Stimulated activated naive CD8-positive, alpha-beta T cell treated with anti-CD3 and anti-CD28 coated beads, Interleukin-15, Interleukin-2, amounts not matched to agents 100 ng/mL and 50 ng/mL, for 24 hours (primary cell): ENCODE measurements at regions not wholly inside any gene's neighbourhood (a gene's known extent, or its start where the extent isn't known, plus 50 kb on each side); places are given as distances from the start of the nearest gene placed in this dataset.

ENCODE experiments used
- H3K27ac Mint-ChIP-seq: one replicate; pipeline ENCODE4 v1.8.0; 2021; ENCODE audit warnings: mild to moderate bottlenecking, mixed read lengths
- H3K27me3 Mint-ChIP-seq: one replicate; pipeline ENCODE4 v1.8.0; 2021; ENCODE audit warnings: mixed read lengths
- H3K36me3 Mint-ChIP-seq: one replicate; pipeline ENCODE4 v1.8.0; 2021; ENCODE audit warnings: low read depth, mixed read lengths
- H3K4me1 Mint-ChIP-seq: one replicate; pipeline ENCODE4 v1.8.0; 2021; ENCODE audit warnings: low read depth, mixed read lengths
- H3K4me3 Mint-ChIP-seq: one replicate; pipeline ENCODE4 v1.8.0; 2021; ENCODE audit warnings: mild to moderate bottlenecking, mixed read lengths
- H3K9me3 Mint-ChIP-seq: one replicate; pipeline ENCODE4 v1.8.0; 2021; ENCODE audit warnings: mixed read lengths

GRCh38 chr7:67426654-67427053, 430.0 kb downstream of the TYW1 start:
- H3K9me3 Mint-ChIP-seq: peaks cover 5% of the 10 kb centered on the region
- H3K36me3 Mint-ChIP-seq: no peaks in the 10 kb centered on the region
- peaks cover 2% of the 10 kb centered on the region for H3K27me3 Mint-ChIP-seq
- H3K27ac Mint-ChIP-seq: no peak overlapping the region
- H3K4me1 Mint-ChIP-seq: no peaks in the 10 kb centered on the region
- H3K4me3 Mint-ChIP-seq: no peak overlapping the region

DNA sequence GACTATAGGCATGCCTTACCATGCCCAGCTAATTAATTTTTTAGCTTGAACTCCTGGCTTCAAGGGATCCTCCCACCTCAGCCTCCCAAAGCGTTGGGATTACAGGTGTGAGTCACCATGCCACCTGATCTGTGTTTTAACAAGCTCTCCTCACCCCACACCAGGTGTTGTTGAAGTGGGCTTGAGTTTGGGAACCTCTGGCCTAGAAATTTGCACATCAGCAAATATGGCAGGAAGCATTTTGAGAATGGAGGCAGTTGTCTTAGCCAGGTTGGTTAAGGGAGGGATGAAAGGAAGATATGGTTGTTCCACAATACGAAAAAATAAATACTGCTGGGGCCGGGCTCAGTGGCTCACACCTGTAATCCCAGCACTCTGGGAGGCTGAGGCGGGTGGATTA, 433.1 kb downstream of the TYW1 start:
- H3K27ac Mint-ChIP-seq: no peak overlapping the region
- peaks cover 2% of the 10 kb centered on the region for H3K27me3 Mint-ChIP-seq
- no peak overlapping the region for H3K4me3 Mint-ChIP-seq
- peaks cover 9% of the 10 kb centered on the region for H3K9me3 Mint-ChIP-seq
- no peaks in the 10 kb centered on the region for H3K4me1 Mint-ChIP-seq
- H3K36me3 Mint-ChIP-seq: no peaks in the 10 kb centered on the region

GRCh38 chr7:67432536-67433234, 436.1 kb downstream of the TYW1 start:
- Mint-ChIP-seq H3K36me3 (no peaks in the 10 kb centered on the region), H3K27me3 (peaks cover 2% of the 10 kb centered on the region), H3K4me1 (no peaks in the 10 kb centered on the region), H3K4me3 (no peak overlapping the region), H3K27ac (no peak overlapping the region), H3K9me3 (peaks cover 12% of the 10 kb centered on the region)

DNA sequence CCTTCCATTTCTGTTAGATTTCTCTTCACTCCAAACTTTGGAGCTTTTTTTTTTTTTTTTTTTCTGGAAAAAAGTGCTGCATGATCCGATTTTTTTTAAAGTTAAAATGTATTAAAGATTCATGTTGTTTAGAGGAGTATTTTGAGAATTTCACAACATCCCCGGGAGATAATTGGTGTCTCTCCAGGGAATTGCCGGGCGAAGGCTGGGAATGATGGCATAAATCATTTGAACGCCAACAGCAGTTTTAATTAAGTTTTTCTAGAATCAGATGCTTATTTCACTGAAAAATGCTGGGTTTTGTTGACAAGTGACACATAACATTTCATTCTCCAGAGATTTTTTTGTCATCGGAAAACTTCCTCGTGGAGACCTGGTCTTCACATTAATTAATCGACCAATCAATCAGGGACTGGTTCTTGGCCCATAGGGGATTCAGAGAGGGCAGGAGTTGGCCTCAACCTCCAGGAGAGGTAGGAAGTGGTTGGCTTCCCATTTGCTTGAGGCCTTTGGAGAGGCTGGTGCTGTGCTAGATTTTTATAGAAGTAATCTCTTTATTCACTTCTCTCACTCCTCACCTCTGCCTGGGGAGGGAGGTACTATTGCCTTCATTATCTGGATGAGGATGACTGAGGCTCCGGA, 439.4 kb downstream of the TYW1 start:
- no peaks in the 10 kb centered on the region for H3K4me1 Mint-ChIP-seq
- H3K9me3 Mint-ChIP-seq: peaks cover 7% of the 10 kb centered on the region
- H3K27ac Mint-ChIP-seq: no peak overlapping the region
- H3K4me3 Mint-ChIP-seq: no peak overlapping the region
- H3K36me3 Mint-ChIP-seq: no peaks in the 10 kb centered on the region
- H3K27me3 Mint-ChIP-seq: no peaks in the 10 kb centered on the region

DNA sequence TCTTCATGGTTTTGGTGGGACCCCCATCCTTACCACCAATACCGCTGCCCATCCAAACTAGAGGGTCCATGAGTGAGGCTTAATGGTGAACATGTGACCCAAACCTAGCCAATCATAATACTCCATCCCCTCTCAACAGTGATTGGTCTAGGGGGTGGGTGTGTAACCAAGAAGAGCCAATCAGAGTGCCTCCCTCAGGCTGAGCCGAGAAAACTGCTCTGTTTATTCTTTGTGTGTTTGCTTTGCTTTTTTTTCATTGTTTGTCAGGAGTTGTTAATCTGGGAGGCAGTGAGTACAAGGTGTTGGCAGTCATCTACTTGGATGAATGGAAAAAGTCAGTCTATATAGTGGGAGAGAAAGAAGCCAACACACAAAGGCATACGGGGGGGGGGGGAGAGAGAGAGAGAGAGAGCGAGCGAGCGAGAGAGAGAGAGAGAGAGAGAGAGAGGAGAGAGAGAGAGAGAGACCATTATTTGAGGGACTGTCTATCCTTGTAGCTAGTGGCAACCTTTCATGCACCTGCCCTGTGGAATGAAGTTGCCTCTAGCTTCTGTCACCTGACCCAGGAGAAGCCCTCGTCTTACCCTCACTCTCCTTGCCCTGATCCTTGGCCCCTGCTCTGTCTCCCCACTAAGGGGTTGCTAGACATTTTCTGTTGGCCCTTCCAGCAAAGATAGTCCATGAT, 441.7 kb downstream of the TYW1 start:
- Mint-ChIP-seq H3K36me3 (no peaks in the 10 kb centered on the region), H3K27ac (no peak overlapping the region), H3K4me1 (no peaks in the 10 kb centered on the region), H3K9me3 (peaks cover 7% of the 10 kb centered on the region), H3K27me3 (no peaks in the 10 kb centered on the region), H3K4me3 (no peak overlapping the region)

- no peak overlapping the region for H3K27ac Mint-ChIP-seq
- no peaks in the 10 kb centered on the region for H3K27me3 Mint-ChIP-seq
- no peak overlapping the region for H3K4me3 Mint-ChIP-seq
Observed at GRCh38 chr7:67438913-67439505, 442.4 kb downstream of the TYW1 start.

DNA sequence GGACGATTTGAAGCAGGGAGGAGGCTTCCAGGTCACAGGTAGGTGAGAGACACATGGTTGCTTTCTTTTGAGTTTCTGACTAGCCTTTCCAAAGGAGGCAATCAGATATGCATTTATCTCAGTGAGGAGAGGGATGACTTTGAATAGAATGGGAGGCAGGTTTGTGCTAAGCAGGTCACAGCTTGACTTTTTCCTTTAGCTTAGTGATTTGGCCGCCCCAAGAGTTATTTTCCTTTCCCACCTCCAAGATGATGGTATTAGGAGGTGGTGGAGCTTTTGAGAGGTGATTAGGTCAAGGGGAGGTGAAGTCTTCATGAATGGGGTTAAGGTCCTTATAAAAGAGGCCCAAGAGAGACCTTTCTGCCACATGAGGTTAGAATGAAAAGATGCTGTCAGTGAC, 443.7 kb downstream of the TYW1 start:
- H3K9me3 Mint-ChIP-seq: peaks cover 3% of the 10 kb centered on the region
- no peak overlapping the region for H3K27ac Mint-ChIP-seq
- H3K27me3 Mint-ChIP-seq: no peaks in the 10 kb centered on the region
- no peaks in the 10 kb centered on the region for H3K36me3 Mint-ChIP-seq
- H3K4me1 Mint-ChIP-seq: no peaks in the 10 kb centered on the region
- H3K4me3 Mint-ChIP-seq: no peak overlapping the region

More at GRCh38 chr7:67438913-67439505, 442.4 kb downstream of the TYW1 start:
- Mint-ChIP-seq H3K9me3 (peaks cover 7% of the 10 kb centered on the region), H3K36me3 (no peaks in the 10 kb centered on the region), H3K4me1 (no peaks in the 10 kb centered on the region)

- H3K9me3 Mint-ChIP-seq: no peaks in the 10 kb centered on the region
- H3K27me3 Mint-ChIP-seq: no peaks in the 10 kb centered on the region
- H3K4me3 Mint-ChIP-seq: no peak overlapping the region
- H3K36me3 Mint-ChIP-seq: no peaks in the 10 kb centered on the region
- no peaks in the 10 kb centered on the region for H3K4me1 Mint-ChIP-seq
- H3K27ac Mint-ChIP-seq: no peak overlapping the region
Observed at GRCh38 chr7:67445728-67446127, 449.1 kb downstream of the TYW1 start.

- no peaks in the 10 kb centered on the region for H3K36me3 Mint-ChIP-seq
- no peak overlapping the region for H3K4me3 Mint-ChIP-seq
- no peaks in the 10 kb centered on the region for H3K9me3 Mint-ChIP-seq
- no peak overlapping the region for H3K27ac Mint-ChIP-seq
- no peaks in the 10 kb centered on the region for H3K27me3 Mint-ChIP-seq
- H3K4me1 Mint-ChIP-seq: no peaks in the 10 kb centered on the region
Observed at GRCh38 chr7:67447297-67447696, 450.7 kb downstream of the TYW1 start.

DNA sequence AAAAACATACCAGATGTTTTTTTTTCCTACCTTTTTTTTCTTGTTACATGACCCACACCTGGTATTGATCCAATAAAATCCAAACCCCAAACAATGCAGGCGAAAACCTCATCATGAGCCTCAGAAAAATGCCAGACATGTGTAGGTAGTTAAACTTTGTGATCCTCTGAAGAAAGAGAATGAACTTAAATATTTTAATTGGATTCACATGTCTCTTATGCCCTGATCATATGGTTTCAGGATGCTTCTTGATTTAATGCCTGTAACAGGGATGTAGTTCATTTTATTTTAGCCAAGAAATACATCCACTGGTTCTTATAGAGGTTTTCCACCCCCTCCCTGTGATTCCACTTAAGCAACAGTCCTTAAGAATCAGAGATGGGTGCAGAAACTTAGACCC, 451.6 kb downstream of the TYW1 start:
- no peak overlapping the region for H3K4me3 Mint-ChIP-seq
- no peak overlapping the region for H3K27ac Mint-ChIP-seq
- no peaks in the 10 kb centered on the region for H3K36me3 Mint-ChIP-seq
- no peaks in the 10 kb centered on the region for H3K27me3 Mint-ChIP-seq
- H3K4me1 Mint-ChIP-seq: no peaks in the 10 kb centered on the region
- H3K9me3 Mint-ChIP-seq: peaks cover 5% of the 10 kb centered on the region

DNA sequence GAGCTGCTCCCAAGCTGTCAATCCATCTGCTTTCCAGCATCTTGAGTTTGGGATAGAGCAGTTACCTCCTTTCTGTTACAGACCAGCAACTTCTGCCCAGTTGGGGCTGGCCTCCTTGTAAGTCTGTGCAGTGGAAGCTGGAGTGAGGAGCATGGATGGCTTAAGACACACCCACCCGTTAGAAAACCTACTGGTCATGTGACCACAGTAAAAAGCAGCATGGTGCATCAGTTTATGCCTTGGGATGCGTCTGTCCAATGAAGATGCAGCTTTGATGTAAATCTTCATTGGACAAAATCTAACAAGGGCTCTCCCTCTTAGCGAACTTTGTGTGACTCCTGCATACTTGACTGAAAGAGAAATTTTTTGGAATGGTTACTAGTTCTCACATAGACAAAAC, 453.5 kb downstream of the TYW1 start:
- no peak overlapping the region for H3K4me3 Mint-ChIP-seq
- no peaks in the 10 kb centered on the region for H3K4me1 Mint-ChIP-seq
- no peak overlapping the region for H3K27ac Mint-ChIP-seq
- no peaks in the 10 kb centered on the region for H3K36me3 Mint-ChIP-seq
- H3K27me3 Mint-ChIP-seq: no peaks in the 10 kb centered on the region
- peaks cover 5% of the 10 kb centered on the region for H3K9me3 Mint-ChIP-seq

GRCh38 chr7:67451306-67451705, 454.7 kb downstream of the TYW1 start:
- no peak overlapping the region for H3K4me3 Mint-ChIP-seq
- no peak overlapping the region for H3K27ac Mint-ChIP-seq
- H3K4me1 Mint-ChIP-seq: no peaks in the 10 kb centered on the region
- H3K36me3 Mint-ChIP-seq: no peaks in the 10 kb centered on the region
- H3K27me3 Mint-ChIP-seq: no peaks in the 10 kb centered on the region
- H3K9me3 Mint-ChIP-seq: peaks cover 5% of the 10 kb centered on the region

DNA sequence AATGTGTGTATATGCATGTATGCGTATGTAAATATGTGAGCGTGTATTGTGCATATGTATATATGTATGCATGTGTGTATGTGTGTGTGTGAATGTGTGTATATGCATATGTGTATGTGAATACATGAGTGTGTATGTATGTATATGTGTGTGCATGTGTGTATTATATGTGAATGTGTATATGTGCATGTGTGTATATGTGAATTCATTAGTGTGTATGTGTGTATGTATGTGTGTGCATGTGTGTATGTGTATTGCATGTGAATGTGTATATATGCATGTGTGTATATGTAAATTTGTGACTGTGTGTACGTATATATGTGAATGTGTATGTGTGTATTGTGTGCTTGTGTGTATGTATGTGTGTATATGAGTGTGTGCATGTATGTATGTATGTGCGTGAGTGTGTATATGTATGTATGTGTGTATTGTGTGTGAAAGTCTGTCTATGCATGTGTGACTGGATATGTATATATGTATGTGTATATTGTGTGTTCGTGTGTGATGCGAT, 455.9 kb downstream of the TYW1 start:
- no peak overlapping the region for H3K4me3 Mint-ChIP-seq
- H3K27ac Mint-ChIP-seq: no peak overlapping the region

GRCh38 chr7:67453580-67454380, 457.1 kb downstream of the TYW1 start:
- Mint-ChIP-seq H3K27ac (no peak overlapping the region), H3K9me3 (peaks cover 5% of the 10 kb centered on the region), H3K36me3 (no peaks in the 10 kb centered on the region), H3K4me3 (no peak overlapping the region), H3K4me1 (no peaks in the 10 kb centered on the region), H3K27me3 (no peaks in the 10 kb centered on the region)

More for the DNA sequence above, 455.9 kb downstream of the TYW1 start:
- no peaks in the 10 kb centered on the region for H3K36me3 Mint-ChIP-seq
- peaks cover 5% of the 10 kb centered on the region for H3K9me3 Mint-ChIP-seq
- no peaks in the 10 kb centered on the region for H3K27me3 Mint-ChIP-seq
- no peaks in the 10 kb centered on the region for H3K4me1 Mint-ChIP-seq
